ENCODE measurements at regions not wholly inside any gene's neighbourhood (a gene's known extent, or its start where the extent isn't known, plus 50 kb on each side); places are given as distances from the start of the nearest gene placed in this dataset.

DNA sequence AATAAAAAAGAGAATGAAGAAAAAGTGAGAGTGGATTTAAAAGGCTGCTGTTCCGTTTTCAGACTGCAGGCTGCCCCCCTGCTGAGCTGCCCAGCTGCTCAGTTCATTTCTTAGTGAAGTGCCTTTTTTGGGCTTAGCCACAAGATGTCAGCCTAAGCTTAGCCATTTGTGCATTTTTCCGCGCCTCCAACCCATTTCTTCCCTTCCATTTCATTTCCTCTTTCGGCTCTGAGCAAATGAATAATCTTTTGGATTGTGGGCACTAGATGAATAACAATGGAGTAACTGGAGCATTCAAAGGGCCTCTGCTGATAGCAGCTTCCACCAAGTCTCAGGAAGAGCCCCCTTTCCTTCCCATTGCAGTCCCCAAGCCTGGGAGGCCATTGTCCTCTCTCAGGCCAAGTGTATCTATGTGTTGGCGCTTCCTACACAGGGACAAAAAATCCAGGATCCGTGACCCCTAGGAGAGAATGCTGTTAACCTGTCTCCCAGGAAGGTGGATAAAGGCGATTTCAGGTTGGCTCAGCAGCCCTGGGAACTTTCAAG is 83.5 kb upstream of the SPTLC3 start:
- no peaks in the 10 kb centered on the region for H3K27me3 ChIP-seq (ENCODE audit: control insufficient read depth, extremely low read depth, insufficient read depth, low read length)
- H3K4me1 ChIP-seq (ENCODE audit: control insufficient read depth, extremely low read depth, insufficient read depth, low read length) = peaks cover 38% of the 10 kb centered on the region
- no peak overlapping the region for H3K4me3 ChIP-seq (ENCODE audit: control insufficient read depth in 2 of 3, extremely low read depth in 1 of 3, insufficient read depth in 2 of 3, low read depth in 1 of 3, low read length in 3 of 3)
- H3K36me3 ChIP-seq (ENCODE audit: control insufficient read depth in 2 of 2, extremely low read depth in 1 of 2, insufficient read depth in 2 of 2, low read length in 2 of 2) = no peaks in the 10 kb centered on the region
- dilution Hi-C loops (cut with MboI; ENCODE audit: extremely low pct_ligation_motif_present, low sequenced_read_pairs) = no loop called here
- H3K9ac ChIP-seq (ENCODE audit: control insufficient read depth, extremely low read depth, insufficient read depth, low read length) = no peak overlapping the region
- H3K9me1 ChIP-seq (ENCODE audit: control insufficient read depth, extremely low read depth, insufficient read depth, low read length) = no peaks in the 10 kb centered on the region
- DNase-seq (ENCODE audit: low read depth, low spot score) = no peak
- peak overlapping the region; percentile 35 for H3K4me2 ChIP-seq (ENCODE audit: control insufficient read depth, extremely low read depth, insufficient read depth, low read depth, low read length)
- peak overlapping the region; percentile 1 for H2AFZ ChIP-seq (ENCODE audit: control insufficient read depth, low read length)
- TF ChIP-seq, protein P1, sequence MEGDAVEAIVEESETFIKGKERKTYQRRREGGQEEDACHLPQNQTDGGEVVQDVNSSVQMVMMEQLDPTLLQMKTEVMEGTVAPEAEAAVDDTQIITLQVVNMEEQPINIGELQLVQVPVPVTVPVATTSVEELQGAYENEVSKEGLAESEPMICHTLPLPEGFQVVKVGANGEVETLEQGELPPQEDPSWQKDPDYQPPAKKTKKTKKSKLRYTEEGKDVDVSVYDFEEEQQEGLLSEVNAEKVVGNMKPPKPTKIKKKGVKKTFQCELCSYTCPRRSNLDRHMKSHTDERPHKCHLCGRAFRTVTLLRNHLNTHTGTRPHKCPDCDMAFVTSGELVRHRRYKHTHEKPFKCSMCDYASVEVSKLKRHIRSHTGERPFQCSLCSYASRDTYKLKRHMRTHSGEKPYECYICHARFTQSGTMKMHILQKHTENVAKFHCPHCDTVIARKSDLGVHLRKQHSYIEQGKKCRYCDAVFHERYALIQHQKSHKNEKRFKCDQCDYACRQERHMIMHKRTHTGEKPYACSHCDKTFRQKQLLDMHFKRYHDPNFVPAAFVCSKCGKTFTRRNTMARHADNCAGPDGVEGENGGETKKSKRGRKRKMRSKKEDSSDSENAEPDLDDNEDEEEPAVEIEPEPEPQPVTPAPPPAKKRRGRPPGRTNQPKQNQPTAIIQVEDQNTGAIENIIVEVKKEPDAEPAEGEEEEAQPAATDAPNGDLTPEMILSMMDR (optimal IDR thresholded peaks at IDR 0.05 in 1 of 3, IDR thresholded peaks at IDR 0.05 in 1 of 3, conservative IDR thresholded peaks at IDR 0.05 in 1 of 3; ENCODE audit: extremely low read depth in 1 of 3, insufficient read depth in 2 of 3, low read length in 3 of 3) = peak; percentile 91 to 99 (median 92)
- TF ChIP-seq EZH2 (IDR thresholded peaks at IDR 0.05; ENCODE audit: low read length) = no peak
- H4K20me1 ChIP-seq (ENCODE audit: control insufficient read depth, extremely low read depth, insufficient read depth, low read length) = no peaks in the 10 kb centered on the region
- no peaks in the 10 kb centered on the region for H3K79me2 ChIP-seq (ENCODE audit: control insufficient read depth, insufficient read depth, low read length)
- H3K9me3 ChIP-seq (ENCODE audit: control insufficient read depth, low read depth, low read length) = no peaks in the 10 kb centered on the region
- peak; percentile 66 for FAIRE-seq
- no peak overlapping the region for H3K27ac ChIP-seq (ENCODE audit: control insufficient read depth, insufficient read depth, low read length)

DNA sequence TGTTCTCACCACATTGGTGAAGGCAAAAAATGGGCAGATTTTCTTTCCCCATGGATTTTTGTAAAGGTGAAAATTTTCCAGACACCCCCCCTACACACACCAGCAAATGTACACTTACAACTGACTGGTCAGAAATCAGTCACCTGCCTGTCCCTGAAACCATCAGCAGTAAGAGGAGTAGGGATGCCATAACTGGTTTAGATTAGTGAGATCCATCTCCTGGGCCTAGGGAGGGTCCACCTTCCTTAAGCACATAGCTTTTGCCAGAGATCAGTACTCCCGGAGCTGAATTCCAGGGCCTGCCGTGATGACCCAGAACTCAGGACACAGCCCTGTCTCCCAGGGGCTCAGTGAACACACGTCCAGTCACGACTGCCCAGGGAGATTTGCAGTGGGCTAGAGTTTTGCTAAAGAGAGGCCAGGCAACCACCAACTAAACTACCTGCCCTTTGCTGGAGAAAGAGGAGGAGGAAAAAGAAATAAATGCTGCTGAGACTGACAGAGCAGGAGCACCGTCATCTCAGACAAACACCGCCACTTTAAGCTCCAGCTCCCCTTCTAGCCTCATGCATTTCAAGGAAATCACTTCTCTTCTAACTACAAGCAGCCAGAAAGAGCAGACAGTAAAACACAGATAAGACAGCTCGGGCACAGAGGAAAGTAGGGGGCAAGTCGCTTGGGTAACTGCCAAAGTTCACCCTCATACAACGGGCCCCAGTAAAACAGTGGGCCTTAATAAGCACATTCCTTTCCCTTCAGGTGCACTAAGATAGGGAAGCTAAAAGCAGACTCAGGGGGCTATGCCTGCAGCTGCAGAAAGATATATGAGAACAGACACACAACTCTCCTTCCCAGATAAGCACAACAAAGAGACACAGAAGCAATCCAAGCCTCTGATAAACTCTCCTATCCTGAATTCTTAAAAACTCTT is 82.6 kb upstream of the SPTLC3 start:
- H3K9me3 ChIP-seq (ENCODE audit: control insufficient read depth, low read depth, low read length) = no peaks in the 10 kb centered on the region
- peaks cover 38% of the 10 kb centered on the region for H3K4me1 ChIP-seq (ENCODE audit: control insufficient read depth, extremely low read depth, insufficient read depth, low read length)
- no peaks in the 10 kb centered on the region for H3K9me1 ChIP-seq (ENCODE audit: control insufficient read depth, extremely low read depth, insufficient read depth, low read length)
- H3K9ac ChIP-seq (ENCODE audit: control insufficient read depth, extremely low read depth, insufficient read depth, low read length) = no peak overlapping the region
- H4K20me1 ChIP-seq (ENCODE audit: control insufficient read depth, extremely low read depth, insufficient read depth, low read length) = no peaks in the 10 kb centered on the region
- H3K27me3 ChIP-seq (ENCODE audit: control insufficient read depth, extremely low read depth, insufficient read depth, low read length) = no peaks in the 10 kb centered on the region
- dilution Hi-C loops (cut with MboI; ENCODE audit: extremely low pct_ligation_motif_present, low sequenced_read_pairs) = no loop called here
- H3K27ac ChIP-seq (ENCODE audit: control insufficient read depth, insufficient read depth, low read length) = no peak overlapping the region
- no peak for DNase-seq (ENCODE audit: low read depth, low spot score)
- no peak overlapping the region for H2AFZ ChIP-seq (ENCODE audit: control insufficient read depth, low read length)
- H3K36me3 ChIP-seq (ENCODE audit: control insufficient read depth in 2 of 2, extremely low read depth in 1 of 2, insufficient read depth in 2 of 2, low read length in 2 of 2) = no peaks in the 10 kb centered on the region
- no peak overlapping the region for H3K4me2 ChIP-seq (ENCODE audit: control insufficient read depth, extremely low read depth, insufficient read depth, low read depth, low read length)
- no peak for FAIRE-seq
- TF ChIP-seq EZH2 (IDR thresholded peaks at IDR 0.05; ENCODE audit: low read length) = no peak
- TF ChIP-seq, protein P1 (optimal IDR thresholded peaks at IDR 0.05 in 1 of 3, IDR thresholded peaks at IDR 0.05 in 1 of 3, conservative IDR thresholded peaks at IDR 0.05 in 1 of 3; ENCODE audit: extremely low read depth in 1 of 3, insufficient read depth in 2 of 3, low read length in 3 of 3) = no peak
- H3K4me3 ChIP-seq (ENCODE audit: control insufficient read depth in 2 of 3, extremely low read depth in 1 of 3, insufficient read depth in 2 of 3, low read depth in 1 of 3, low read length in 3 of 3) = no peak overlapping the region
- H3K79me2 ChIP-seq (ENCODE audit: control insufficient read depth, insufficient read depth, low read length) = no peaks in the 10 kb centered on the region
